Lung (tissue), 11 donors: ENCODE measurements at regions not wholly inside any gene's neighbourhood (a gene's known extent, or its start where the extent isn't known, plus 50 kb on each side); places are given as distances from the start of the nearest gene placed in this dataset.
A peak's percentile ranks its signal among the peaks of the same experiment; 100 is the strongest.

Experiments used
- ATAC-seq: fragments of 200-7000 bp; cut with Tn5 transposase; one replicate; pipeline ENCODE4 v1.9.1; 2020; ENCODE audit warnings: moderate number of reproducible peaks; ENCODE audit not compliant: insufficient read depth, low FRiP score
- DNase-seq, 3 donors: peaks; one replicate each; pipeline ENCODE4 v3.0.0-alpha.2; 2013 to 2017
- H3K27ac ChIP-seq, 2 donors: one replicate each; pipeline ENCODE4 v1.5.1; 2013; ENCODE audit warnings: mild to moderate bottlenecking in 2 of 2, moderate library complexity in 2 of 2, control low read depth in 1 of 2, inconsistent platforms in 1 of 2, low read depth in 1 of 2, low read length in 1 of 2
- H3K27me3 ChIP-seq, 3 donors: one replicate each; pipeline ENCODE4 v1.5.1; 2013; ENCODE audit warnings: low read length in 2 of 3; ENCODE audit not compliant: control insufficient read depth in 3 of 3, insufficient read depth in 3 of 3
- H3K36me3 ChIP-seq, 4 donors: one replicate each; pipeline ENCODE4 v1.5.1; 2013; ENCODE audit warnings: low read length in 4 of 4, mild to moderate bottlenecking in 1 of 4, moderate library complexity in 1 of 4; ENCODE audit not compliant: control insufficient read depth in 4 of 4, insufficient read depth in 4 of 4
- H3K4me1 ChIP-seq, 5 donors: one replicate each; pipeline ENCODE4 v1.5.1; 2013; ENCODE audit warnings: low read length in 5 of 5, mild to moderate bottlenecking in 2 of 5, moderate library complexity in 1 of 5; ENCODE audit not compliant: control insufficient read depth in 5 of 5, insufficient read depth in 5 of 5
- H3K4me3 ChIP-seq: one replicate; pipeline ENCODE4 v1.5.1; 2013; ENCODE audit warnings: mild to moderate bottlenecking, control low read depth, moderate library complexity
- H3K9ac ChIP-seq, 2 donors: one replicate each; pipeline ENCODE4 v1.5.1; 2013; ENCODE audit warnings: low read length in 2 of 2, control low read depth in 1 of 2; ENCODE audit not compliant: insufficient read depth in 1 of 2
- H3K9me3 ChIP-seq, 4 donors: one replicate each; pipeline ENCODE4 v1.5.1; 2013; ENCODE audit warnings: low read length in 3 of 4, mild to moderate bottlenecking in 1 of 4, moderate library complexity in 1 of 4; ENCODE audit not compliant: control insufficient read depth in 4 of 4, insufficient read depth in 3 of 4
- WGBS, 2 donors: extraction: QIAGEN DNeasy Blood & Tissue Kit; methylation state at CpG; one replicate each; pipeline ENCODE4 v1.1.7; 2013; 5-methylcytosine and 5-hydroxymethylcytosine counted together
- TF ChIP-seq, protein P1 (sequence below): IDR thresholded peaks from 2 replicates; pipeline ENCODE4 v1.5.1; 2012; ENCODE audit warnings: mild to moderate bottlenecking; ENCODE audit errors: control extremely low read depth, extremely low read depth
- donor health status: control.
- donor health status: control.
- donor health status: Bipolar disorder and iron deficiency.
- donor health status: healthy.
- donor health status: DM: yes; HTN: yes; CAD: no.

- Histone ChIP-seq H3K27ac (no peak overlapping the region), H3K9ac (no peak overlapping the region), H3K36me3 (no peaks in the 10 kb centered on the region), H3K27me3 (no peaks in the 10 kb centered on the region), H3K4me1 (peaks cover 0 to 14% (median 0%) of the 10 kb centered on the region in 5 donors), H3K9me3 (no peaks in the 10 kb centered on the region), H3K4me3 (no peak overlapping the region)
- ATAC-seq, result no peak
- WGBS, 2 donors, result 67 to 74% methylated on average over 4 of the region's 4 CpGs
- TF ChIP-seq, protein P1, sequence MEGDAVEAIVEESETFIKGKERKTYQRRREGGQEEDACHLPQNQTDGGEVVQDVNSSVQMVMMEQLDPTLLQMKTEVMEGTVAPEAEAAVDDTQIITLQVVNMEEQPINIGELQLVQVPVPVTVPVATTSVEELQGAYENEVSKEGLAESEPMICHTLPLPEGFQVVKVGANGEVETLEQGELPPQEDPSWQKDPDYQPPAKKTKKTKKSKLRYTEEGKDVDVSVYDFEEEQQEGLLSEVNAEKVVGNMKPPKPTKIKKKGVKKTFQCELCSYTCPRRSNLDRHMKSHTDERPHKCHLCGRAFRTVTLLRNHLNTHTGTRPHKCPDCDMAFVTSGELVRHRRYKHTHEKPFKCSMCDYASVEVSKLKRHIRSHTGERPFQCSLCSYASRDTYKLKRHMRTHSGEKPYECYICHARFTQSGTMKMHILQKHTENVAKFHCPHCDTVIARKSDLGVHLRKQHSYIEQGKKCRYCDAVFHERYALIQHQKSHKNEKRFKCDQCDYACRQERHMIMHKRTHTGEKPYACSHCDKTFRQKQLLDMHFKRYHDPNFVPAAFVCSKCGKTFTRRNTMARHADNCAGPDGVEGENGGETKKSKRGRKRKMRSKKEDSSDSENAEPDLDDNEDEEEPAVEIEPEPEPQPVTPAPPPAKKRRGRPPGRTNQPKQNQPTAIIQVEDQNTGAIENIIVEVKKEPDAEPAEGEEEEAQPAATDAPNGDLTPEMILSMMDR, result no peak
- DNase-seq, result peak; percentile 66 to 89 (median 82)
Observed at GRCh38 chr13:104779311-104779993, 1713.2 kb upstream of the SLC10A2 start.

DNA sequence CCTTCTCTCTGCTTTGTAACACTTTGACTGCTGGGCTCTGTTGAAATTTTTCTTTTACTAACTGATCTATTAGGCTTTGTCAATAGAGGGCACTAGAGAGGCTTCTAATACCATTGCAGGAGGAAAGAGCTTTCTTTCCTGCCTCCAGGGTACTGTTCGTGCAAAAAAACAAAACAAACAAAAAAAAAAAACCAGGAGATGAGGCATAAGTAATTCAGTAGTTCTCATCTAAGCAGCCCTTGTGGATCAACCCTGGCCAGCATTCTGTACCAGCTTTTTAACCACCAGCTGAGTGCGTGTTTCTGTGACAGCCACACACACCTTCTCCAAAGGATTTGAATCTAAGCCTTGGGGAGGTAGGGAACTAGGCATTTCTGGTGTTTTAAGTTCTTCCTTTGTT lies 1707.6 kb upstream of the SLC10A2 start:
- Histone ChIP-seq H3K9me3 (no peaks in the 10 kb centered on the region), H3K27me3 (no peaks in the 10 kb centered on the region), H3K9ac (no peak overlapping the region), H3K4me3 (no peak overlapping the region), H3K36me3 (no peaks in the 10 kb centered on the region), H3K4me1 (peaks cover 0 to under 1% (median 0%) of the 10 kb centered on the region in 5 donors), H3K27ac (no peak overlapping the region)
- WGBS, 2 donors, result 48 to 50% methylated on average over 2 of the region's 2 CpGs
- DNase-seq (peak in 2 of 3 donors; percentile 21 to 45), ATAC-seq (peak; percentile 34)
- TF ChIP-seq, protein P1, result no peak

DNA sequence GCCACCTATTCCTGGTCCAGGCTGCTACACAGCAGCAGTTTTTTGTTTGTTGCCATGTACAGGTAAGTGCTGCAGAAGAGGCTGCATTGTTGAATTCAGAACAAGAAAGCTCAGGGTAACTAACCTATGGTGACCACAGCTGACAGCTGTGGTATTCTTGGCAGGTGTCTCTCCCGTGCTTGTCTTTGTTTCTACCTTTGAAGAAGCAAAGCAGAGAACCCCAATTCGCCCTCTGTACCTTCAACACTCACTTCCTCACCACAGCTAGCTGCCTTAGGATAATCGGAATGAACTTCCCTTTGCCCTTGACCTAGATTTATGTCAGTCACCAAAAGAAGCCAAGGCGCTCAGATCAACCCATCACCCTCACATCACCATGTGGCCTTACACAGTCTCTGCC lies 1703.3 kb upstream of the SLC10A2 start:
- Histone ChIP-seq H3K36me3 (no peaks in the 10 kb centered on the region), H3K9ac (no peak overlapping the region), H3K9me3 (no peaks in the 10 kb centered on the region), H3K4me3 (no peak overlapping the region), H3K27ac (no peak overlapping the region), H3K27me3 (no peaks in the 10 kb centered on the region), H3K4me1 (no peaks in the 10 kb centered on the region)
- no peak for DNase-seq
- TF ChIP-seq, protein P1, result no peak
- ATAC-seq, result no peak
- 73 to 89% methylated on average over 4 of the region's 4 CpGs for WGBS, 2 donors

- Histone ChIP-seq H3K4me3 (no peak overlapping the region), H3K36me3 (no peaks in the 10 kb centered on the region), H3K9ac (no peak overlapping the region), H3K4me1 (no peaks in the 10 kb centered on the region), H3K27me3 (no peaks in the 10 kb centered on the region), H3K9me3 (no peaks in the 10 kb centered on the region), H3K27ac (no peak overlapping the region)
- no peak for ATAC-seq
- no peak for DNase-seq
- TF ChIP-seq, protein P1, result no peak
Observed at GRCh38 chr13:104766319-104766718, 1700.1 kb upstream of the SLC10A2 start.
